ENCODE measurements at regions not wholly inside any gene's neighbourhood (a gene's known extent, or its start where the extent isn't known, plus 50 kb on each side); places are given as distances from the start of the nearest gene placed in this dataset.

DNA sequence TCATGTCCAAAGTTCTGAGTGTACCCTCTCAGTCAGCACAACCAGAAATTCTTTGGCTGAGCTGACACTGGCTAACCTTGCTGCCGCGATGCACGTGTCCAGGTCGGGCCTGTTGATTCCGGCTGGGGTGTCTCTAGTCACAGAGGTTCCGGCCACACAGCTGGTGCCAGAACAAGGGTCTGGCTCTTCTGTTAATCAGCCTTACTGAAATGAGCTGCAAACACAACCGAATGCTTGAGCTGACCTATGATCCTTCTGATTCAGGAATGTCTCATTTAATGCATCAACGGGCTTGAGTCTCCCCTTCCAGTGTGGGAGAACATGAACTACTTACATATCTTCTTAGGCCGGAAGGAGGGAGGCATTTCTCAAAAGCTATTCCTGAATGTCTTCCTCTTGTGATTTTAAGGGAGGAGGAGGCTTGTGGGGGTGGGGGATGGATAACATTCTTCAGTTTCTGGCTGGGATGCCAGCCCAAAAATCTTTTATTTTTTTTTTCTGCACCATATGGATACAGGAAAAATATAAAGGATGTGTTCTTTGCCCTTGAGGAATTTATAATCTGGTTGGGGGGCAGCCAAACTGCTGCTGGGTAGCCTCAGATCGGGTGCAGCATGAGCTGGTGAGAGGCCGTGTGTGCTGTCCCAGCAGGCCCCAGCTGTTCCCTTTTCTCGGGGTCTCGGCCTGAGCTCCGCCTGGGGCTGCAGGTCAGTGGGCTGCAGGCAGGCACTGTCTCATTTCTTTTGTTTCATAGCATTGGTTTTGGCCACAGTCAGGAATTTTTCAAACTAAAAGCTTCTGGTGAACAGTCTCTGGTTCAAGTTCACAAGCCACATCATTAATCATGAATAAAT is 319.1 kb upstream of the TBL1XR1 start:
- Histone ChIP-seq H3K9me3 (no peaks in the 10 kb centered on the region), H3K4me3 (no peak overlapping the region), H3K36me3 (no peaks in the 10 kb centered on the region), H3K27ac (peak overlapping the region; percentile 9 to 78 (median 68)), H3K4me1 (peaks cover 4 to 47% (median 35%) of the 10 kb centered on the region in 12 donors), H3K27me3 (no peaks in the 10 kb centered on the region)
- DNase-seq (peak in 4 of 5 donors; percentile 48 to 75 (median 64)), ATAC-seq (peak; percentile 81 to 95 (median 88))
- TF ChIP-seq CTCF (IDR thresholded peaks at IDR 0.05) (no peak), POLR2A (IDR thresholded peaks at IDR 0.05) (no peak)
- intact Hi-C loops (cut with DNase I) = loop anchor here in 2 of 10 donors (10.0 kb wide), 2 partner anchors 152 to 258 kb away; no protein-coding TSS in a partner anchor
- 21 to 36% (median 23%) methylated on average over 14 of the region's 14 CpGs for WGBS, 4 donors

GRCh38 chr3:177517906-177518305 is 320.6 kb upstream of the TBL1XR1 start:
- Histone ChIP-seq H3K9me3 (no peaks in the 10 kb centered on the region), H3K4me1 (peaks cover 4 to 42% (median 32%) of the 10 kb centered on the region in 12 donors), H3K27ac (no peak overlapping the region), H3K4me3 (no peak overlapping the region), H3K36me3 (no peaks in the 10 kb centered on the region), H3K27me3 (no peaks in the 10 kb centered on the region)
- DNase-seq (no peak), ATAC-seq (no peak)
- intact Hi-C loops (cut with DNase I) = loop anchor here in 2 of 10 donors (10.0 kb wide), 2 partner anchors 153 to 257 kb away; no protein-coding TSS in a partner anchor
- TF ChIP-seq CTCF (IDR thresholded peaks at IDR 0.05) (no peak), POLR2A (IDR thresholded peaks at IDR 0.05) (no peak)
- 96 to 99% (median 98%) methylated on average over 2 of the region's 2 CpGs for WGBS, 4 donors

GRCh38 chr3:177519588-177519987 is 322.3 kb upstream of the TBL1XR1 start:
- no peak for DNase-seq
- TF ChIP-seq CTCF (IDR thresholded peaks at IDR 0.05) = no peak
- no peak for TF ChIP-seq POLR2A (IDR thresholded peaks at IDR 0.05)
- H3K27me3 ChIP-seq = no peaks in the 10 kb centered on the region
- H3K4me3 ChIP-seq = no peak overlapping the region
- no peak overlapping the region for H3K27ac ChIP-seq
- no peaks in the 10 kb centered on the region for H3K36me3 ChIP-seq
- peaks cover 4 to 26% (median 17%) of the 10 kb centered on the region in 12 donors for H3K4me1 ChIP-seq
- H3K9me3 ChIP-seq = no peaks in the 10 kb centered on the region
- ATAC-seq = no peak
- intact Hi-C loops (cut with DNase I) = loop anchor here in 2 of 10 donors (10.0 kb wide), 2 partner anchors 155 to 255 kb away; no protein-coding TSS in a partner anchor
- 95 to 98% (median 97%) methylated on average over 13 of the region's 13 CpGs for WGBS, 4 donors

DNA sequence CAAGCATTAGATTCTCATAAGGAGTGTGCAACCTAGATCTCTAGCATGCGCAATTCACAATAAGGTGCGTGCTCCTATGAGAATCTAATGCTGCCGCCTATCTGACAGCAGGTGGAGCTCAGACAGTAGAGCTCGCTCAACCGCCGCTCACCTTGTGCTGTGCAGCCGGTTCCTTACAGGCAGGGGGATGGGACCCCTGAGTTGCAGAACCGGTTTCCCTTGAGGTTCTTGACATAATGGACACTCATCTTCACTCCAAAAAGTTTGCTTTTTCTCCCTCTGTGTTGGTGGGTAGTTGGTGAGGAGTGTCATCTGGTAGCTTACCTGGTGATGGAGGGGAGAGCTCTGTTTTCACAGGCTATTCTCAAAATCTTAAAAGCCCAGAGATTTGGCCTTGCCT is 324.0 kb upstream of the TBL1XR1 start:
- TF ChIP-seq CTCF (IDR thresholded peaks at IDR 0.05) (no peak), POLR2A (IDR thresholded peaks at IDR 0.05) (no peak)
- DNase-seq (no peak), ATAC-seq (no peak)
- Histone ChIP-seq H3K36me3 (no peaks in the 10 kb centered on the region), H3K27ac (no peak overlapping the region), H3K4me1 (peaks cover under 1 to 9% (median 6%) of the 10 kb centered on the region in 12 donors), H3K27me3 (no peaks in the 10 kb centered on the region), H3K4me3 (no peak overlapping the region), H3K9me3 (no peaks in the 10 kb centered on the region)
- intact Hi-C loops (cut with DNase I) = no loop called here
- 88 to 96% (median 93%) methylated on average over 8 of the region's 8 CpGs for WGBS, 4 donors

Measured in heart left ventricle (tissue), 16 donors.